NB4 (cell line): ENCODE measurements at regions not wholly inside any gene's neighbourhood (a gene's known extent, or its start where the extent isn't known, plus 50 kb on each side); places are given as distances from the start of the nearest gene placed in this dataset.

ENCODE experiments used
- MYC ChIP-seq: IDR thresholded peaks from 2 replicates; pipeline ENCODE4 v1.6.1; 2011; ENCODE audit warnings: low read depth, low read length
- POLR2A ChIP-seq: IDR thresholded peaks from 2 replicates; pipeline ENCODE4 v1.6.1; 2011; ENCODE audit warnings: mild to moderate bottlenecking; ENCODE audit not compliant: insufficient read length; ENCODE audit errors: extremely low read depth
- TF ChIP-seq, protein P1 (sequence below): IDR thresholded peaks from one replicate; pipeline ENCODE4 v1.5.1; 2012; ENCODE audit warnings: low read depth, low read length
- TF ChIP-seq, protein P2 (sequence below): IDR thresholded peaks from 2 replicates; pipeline ENCODE4 v1.6.1; 2011; ENCODE audit warnings: low read depth, low read length

DNA sequence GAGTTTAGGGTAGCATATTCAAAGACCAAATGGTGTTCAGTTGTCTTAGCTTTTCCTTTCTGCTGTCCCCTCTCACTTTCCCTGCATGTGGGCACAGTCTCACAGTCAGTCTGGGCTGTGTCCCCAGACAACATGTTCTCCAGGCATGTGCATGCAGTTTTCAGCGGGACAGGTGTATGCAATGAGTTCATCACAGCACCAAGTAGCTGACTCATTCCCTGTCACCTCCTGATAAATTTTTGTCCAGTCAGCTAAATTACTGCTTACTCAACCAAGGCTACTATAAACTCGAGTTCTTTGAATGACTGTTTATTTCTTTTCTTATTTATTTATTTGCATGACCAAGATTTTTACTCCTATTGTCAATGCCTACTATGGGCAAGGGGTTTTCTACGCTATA lies 148.8 kb upstream of the CDH19 start:
- TF ChIP-seq POLR2A (no peak), MYC (no peak)
- TF ChIP-seq, protein P1, sequence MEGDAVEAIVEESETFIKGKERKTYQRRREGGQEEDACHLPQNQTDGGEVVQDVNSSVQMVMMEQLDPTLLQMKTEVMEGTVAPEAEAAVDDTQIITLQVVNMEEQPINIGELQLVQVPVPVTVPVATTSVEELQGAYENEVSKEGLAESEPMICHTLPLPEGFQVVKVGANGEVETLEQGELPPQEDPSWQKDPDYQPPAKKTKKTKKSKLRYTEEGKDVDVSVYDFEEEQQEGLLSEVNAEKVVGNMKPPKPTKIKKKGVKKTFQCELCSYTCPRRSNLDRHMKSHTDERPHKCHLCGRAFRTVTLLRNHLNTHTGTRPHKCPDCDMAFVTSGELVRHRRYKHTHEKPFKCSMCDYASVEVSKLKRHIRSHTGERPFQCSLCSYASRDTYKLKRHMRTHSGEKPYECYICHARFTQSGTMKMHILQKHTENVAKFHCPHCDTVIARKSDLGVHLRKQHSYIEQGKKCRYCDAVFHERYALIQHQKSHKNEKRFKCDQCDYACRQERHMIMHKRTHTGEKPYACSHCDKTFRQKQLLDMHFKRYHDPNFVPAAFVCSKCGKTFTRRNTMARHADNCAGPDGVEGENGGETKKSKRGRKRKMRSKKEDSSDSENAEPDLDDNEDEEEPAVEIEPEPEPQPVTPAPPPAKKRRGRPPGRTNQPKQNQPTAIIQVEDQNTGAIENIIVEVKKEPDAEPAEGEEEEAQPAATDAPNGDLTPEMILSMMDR: no peak
- TF ChIP-seq, protein P2, sequence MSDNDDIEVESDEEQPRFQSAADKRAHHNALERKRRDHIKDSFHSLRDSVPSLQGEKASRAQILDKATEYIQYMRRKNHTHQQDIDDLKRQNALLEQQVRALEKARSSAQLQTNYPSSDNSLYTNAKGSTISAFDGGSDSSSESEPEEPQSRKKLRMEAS: no peak
